ENCODE measurements at regions not wholly inside any gene's neighbourhood (a gene's known extent, or its start where the extent isn't known, plus 50 kb on each side); places are given as distances from the start of the nearest gene placed in this dataset.

DNA sequence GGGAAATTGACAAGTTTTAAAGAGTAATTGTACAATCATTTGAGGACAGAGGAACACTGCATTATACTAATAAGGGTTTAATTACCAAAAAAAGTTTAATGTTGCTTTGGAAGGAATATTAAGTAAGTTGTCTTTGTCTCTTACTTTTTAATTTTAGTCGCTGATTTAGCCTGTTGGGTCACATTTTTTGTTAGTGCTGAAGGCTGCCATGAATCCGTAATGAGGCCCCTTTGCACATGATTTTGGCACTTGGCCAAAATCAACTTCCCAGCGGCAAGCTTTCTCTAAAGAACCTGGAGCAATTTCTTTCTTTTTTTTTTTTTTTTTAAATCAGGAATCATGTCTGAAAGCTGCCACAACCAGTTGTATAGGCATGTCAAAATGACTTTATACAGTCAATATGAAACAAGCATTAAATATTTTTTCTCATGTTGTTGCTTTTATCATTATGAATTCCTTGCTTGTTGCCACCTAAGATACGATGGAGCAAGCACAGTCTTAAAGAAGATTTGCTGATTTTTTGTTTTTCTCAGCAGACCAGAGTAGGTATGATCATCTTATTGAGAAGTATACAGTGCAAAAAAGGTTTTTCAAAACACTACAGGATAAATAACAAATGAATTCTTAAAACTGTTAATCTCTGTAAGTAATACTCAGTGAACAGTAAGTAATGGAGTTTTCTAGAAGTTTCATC, 690.4 kb downstream of the USP25 start:
- TF ChIP-seq, protein P1, sequence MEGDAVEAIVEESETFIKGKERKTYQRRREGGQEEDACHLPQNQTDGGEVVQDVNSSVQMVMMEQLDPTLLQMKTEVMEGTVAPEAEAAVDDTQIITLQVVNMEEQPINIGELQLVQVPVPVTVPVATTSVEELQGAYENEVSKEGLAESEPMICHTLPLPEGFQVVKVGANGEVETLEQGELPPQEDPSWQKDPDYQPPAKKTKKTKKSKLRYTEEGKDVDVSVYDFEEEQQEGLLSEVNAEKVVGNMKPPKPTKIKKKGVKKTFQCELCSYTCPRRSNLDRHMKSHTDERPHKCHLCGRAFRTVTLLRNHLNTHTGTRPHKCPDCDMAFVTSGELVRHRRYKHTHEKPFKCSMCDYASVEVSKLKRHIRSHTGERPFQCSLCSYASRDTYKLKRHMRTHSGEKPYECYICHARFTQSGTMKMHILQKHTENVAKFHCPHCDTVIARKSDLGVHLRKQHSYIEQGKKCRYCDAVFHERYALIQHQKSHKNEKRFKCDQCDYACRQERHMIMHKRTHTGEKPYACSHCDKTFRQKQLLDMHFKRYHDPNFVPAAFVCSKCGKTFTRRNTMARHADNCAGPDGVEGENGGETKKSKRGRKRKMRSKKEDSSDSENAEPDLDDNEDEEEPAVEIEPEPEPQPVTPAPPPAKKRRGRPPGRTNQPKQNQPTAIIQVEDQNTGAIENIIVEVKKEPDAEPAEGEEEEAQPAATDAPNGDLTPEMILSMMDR (IDR thresholded peaks at IDR 0.05; ENCODE audit: borderline replicate concordance, insufficient read depth, low read depth, low read length) = no peak
- H3K4me3 ChIP-seq (ENCODE audit: low read depth, low read length) = no peak overlapping the region

DNA sequence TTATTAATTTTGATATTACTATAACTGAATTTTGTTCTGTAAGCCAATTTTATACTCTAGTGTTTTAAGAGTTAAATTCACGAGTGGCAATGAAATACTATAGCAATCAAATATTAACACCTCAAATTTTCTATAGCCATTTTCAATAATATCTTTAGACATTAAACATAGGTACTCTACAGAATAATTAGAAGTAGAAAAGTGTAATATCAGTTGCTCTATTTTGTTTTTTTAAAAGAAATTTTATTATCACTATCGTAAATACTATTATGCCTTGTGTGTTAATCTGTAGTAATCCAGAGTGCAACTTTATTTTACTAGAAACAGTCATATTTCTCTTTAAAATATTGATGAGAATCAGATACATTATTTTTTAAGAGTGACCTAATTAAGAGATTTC, 691.2 kb downstream of the USP25 start:
- H3K4me3 ChIP-seq (ENCODE audit: low read depth, low read length) = no peak overlapping the region
- TF ChIP-seq, protein P1 (IDR thresholded peaks at IDR 0.05; ENCODE audit: borderline replicate concordance, insufficient read depth, low read depth, low read length) = no peak

DNA sequence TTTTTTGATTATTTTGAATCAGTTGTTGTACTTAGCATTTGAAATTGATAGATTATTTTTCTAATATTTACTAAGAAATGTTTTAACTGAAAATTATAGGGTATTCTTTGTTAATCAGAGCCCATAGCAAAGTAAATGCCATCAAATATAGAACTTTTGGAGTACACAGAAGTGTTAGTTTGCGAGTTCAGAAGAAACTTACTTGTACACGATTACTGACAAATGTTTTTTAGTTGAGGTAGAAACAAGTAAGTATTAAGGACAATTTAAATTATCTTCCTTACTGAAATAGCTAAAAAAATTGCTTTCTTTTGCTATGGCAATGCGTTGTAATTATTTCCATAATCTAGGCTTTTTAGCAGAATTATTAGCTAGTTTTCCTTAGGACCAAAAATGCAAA, 692.2 kb downstream of the USP25 start:
- no peak overlapping the region for H3K4me3 ChIP-seq (ENCODE audit: low read depth, low read length)
- TF ChIP-seq, protein P1 (IDR thresholded peaks at IDR 0.05; ENCODE audit: borderline replicate concordance, insufficient read depth, low read depth, low read length) = no peak

DNA sequence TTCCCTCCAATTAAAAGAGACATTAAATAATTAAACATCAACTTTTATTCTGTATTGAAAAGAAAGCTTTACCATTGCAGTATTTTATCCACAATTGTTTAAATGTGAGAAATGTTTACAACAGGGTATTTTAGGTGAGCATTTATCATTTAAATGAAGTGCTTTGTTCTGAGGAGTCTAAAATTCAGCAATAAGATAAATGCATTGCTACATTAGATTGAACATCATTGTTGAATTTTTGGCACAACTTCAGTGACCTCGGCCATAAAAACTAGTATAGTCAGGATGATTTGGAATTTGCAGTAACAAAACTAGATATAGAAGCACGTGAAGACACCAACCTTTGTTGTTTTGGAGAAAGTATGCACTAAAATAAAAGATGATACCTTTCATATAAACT, 692.9 kb downstream of the USP25 start:
- TF ChIP-seq, protein P1 (IDR thresholded peaks at IDR 0.05; ENCODE audit: borderline replicate concordance, insufficient read depth, low read depth, low read length) = no peak
- no peak overlapping the region for H3K4me3 ChIP-seq (ENCODE audit: low read depth, low read length)

DNA sequence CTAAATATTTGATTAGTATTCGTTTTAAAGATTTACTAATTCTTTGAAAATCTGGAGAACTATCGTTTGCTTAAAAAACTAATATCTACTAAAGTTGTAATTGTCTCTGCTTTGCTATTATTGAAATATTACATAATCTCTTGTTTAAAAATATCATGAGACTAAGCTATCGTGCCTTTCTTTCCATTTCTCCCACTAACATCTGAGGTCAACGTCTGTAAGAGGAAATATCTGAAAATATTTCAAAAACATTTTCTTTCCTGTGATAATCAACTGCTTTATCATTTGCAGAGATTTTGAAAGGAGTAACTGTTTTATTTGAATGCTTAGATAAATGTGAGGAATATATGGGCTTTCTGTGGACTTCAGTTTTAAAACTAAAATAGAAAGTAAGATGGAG, 694.1 kb downstream of the USP25 start:
- TF ChIP-seq, protein P1 (IDR thresholded peaks at IDR 0.05; ENCODE audit: borderline replicate concordance, insufficient read depth, low read depth, low read length) = no peak
- H3K4me3 ChIP-seq (ENCODE audit: low read depth, low read length) = no peak overlapping the region

DNA sequence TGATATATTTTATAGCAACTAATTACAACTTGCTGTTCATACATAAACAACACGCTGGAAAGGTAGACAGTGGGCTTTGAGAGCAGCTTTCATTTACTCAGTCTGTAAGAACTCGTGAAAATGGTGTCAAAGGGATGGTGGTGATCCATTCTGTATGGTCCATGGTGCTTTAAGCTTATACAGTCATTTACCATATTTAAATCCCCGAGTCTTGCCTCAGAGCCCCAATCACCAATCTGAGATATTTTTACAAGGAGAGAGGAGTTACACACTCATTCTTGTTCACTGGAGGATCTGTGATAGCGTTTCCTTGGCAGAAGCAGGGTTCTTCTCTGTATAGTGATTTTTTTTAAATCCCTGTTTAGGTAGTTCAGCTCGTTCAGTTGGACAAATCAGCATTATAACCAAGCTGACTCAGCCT, 694.6 kb downstream of the USP25 start:
- H3K4me3 ChIP-seq (ENCODE audit: low read depth, low read length) = no peak overlapping the region

DNA sequence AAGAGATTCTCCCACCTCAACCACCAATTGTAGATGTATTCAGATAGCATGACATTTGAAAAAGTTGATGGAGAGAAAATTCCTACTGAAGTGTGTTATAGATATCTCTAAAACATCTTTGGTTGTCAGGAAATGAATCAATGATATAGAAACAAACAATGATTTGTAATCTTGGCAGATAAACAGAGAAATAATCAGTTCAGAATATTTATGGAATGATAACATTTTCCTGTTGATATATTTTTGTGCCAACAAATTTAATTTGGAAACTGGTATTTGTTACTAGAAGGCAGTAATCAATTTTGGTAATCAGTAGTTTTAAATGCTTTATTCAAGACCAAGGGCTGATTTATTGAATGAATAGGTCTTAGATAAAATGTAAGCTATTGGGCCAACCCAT, 695.6 kb downstream of the USP25 start:
- H3K4me3 ChIP-seq (ENCODE audit: low read depth, low read length) = no peak overlapping the region
- TF ChIP-seq, protein P1 (IDR thresholded peaks at IDR 0.05; ENCODE audit: borderline replicate concordance, insufficient read depth, low read depth, low read length) = no peak

More for the DNA sequence above, 694.6 kb downstream of the USP25 start:
- TF ChIP-seq, protein P1 (IDR thresholded peaks at IDR 0.05; ENCODE audit: borderline replicate concordance, insufficient read depth, low read depth, low read length) = no peak
